ENCODE measurements at regions not wholly inside any gene's neighbourhood (a gene's known extent, or its start where the extent isn't known, plus 50 kb on each side); places are given as distances from the start of the nearest gene placed in this dataset.
A peak's percentile ranks its signal among the peaks of the same experiment; 100 is the strongest.

DNA sequence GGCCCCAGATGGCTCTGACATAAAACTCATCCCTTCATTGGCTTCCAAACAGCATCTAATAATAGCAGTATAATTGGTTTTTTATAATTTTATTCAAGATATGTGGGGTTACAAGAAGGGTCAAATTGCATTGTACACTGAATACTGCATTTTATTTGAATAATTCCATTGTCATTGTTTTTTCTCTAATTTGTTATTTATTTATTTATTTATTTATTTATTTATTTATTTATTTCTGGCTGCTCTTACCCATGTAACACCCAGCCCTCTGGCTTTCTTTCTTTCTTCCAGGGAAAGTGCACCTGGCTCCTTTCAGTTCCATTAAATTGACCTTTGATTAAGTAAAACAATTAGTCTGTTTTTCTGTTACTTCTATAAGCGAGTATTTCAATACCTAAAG, 210.1 kb downstream of the CDH9 start:
- DNase-seq (ENCODE audit: low spot score) (no peak), ATAC-seq (no peak)

- no peak for ATAC-seq
Measured at GRCh38 chr5:26813235-26813634, 225.2 kb downstream of the CDH9 start.

DNA sequence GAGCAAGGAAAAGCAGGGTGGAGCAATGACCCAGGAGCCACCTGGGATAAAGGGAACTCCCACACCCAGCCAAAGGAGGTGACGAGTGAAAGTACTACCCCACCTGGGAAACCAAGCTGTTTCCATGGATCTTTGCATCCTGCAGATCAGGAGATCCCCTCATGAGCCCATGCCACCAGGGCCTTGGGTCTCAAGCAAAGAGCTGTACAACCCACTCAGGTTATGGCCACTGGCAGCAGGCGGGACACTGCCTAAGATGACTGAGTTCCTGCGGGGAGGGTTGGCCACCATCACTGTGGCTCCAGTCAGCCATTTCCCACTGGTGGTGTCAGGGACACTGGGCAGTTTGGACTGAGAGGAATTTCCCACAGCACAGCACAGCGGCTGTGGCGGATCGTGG, 225.7 kb downstream of the CDH9 start:
- ATAC-seq (no peak), DNase-seq (ENCODE audit: low spot score) (no peak)

More at GRCh38 chr5:26813235-26813634, 225.2 kb downstream of the CDH9 start:
- no peak for DNase-seq (ENCODE audit: low spot score)

GRCh38 chr5:26807231-26808199, 230.9 kb downstream of the CDH9 start:
- DNase-seq (ENCODE audit: low spot score): no peak
- no peak for ATAC-seq

DNA sequence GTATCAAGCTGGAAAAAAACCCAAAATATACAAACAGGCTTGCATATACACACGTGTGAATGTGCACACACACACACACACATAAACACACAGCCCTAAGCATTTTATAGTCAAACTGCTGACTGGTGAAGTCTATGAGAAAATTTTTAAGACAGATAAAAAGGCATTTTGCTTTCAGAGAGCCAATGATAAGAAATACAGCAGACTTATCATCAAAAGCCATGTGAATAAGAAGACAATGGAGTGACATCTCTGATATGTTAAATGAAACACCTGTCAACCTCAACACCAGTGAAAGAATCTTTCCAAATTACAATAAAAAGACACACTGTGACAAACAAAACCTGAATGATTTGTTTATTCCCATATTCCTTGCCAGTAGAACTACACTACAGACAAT, 233.3 kb downstream of the CDH9 start:
- ATAC-seq (no peak), DNase-seq (ENCODE audit: low spot score) (no peak)

- DNase-seq (ENCODE audit: low spot score) (no peak), ATAC-seq (no peak)
Measured at GRCh38 chr5:26802944-26803343, 235.4 kb downstream of the CDH9 start.

DNA sequence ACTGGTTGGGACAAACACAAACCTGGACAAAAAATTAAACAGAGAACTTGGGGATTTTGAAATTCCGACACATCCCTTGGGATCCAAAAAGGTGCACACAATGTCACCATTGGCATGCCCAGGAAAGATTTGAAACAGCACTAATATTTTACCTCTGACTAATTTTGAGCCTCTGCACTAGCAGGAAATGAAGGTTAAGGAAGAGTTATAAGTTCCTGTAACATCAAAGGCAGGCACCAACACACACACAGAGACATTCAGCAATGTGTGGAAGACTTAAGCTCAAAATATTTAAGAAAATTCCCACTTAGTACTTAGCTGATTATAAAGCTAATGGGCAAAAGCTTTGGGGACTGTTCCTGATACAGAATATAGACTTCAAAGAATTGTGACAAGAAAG, 247.0 kb downstream of the CDH9 start:
- DNase-seq (ENCODE audit: low spot score) (no peak), ATAC-seq (no peak)

DNA sequence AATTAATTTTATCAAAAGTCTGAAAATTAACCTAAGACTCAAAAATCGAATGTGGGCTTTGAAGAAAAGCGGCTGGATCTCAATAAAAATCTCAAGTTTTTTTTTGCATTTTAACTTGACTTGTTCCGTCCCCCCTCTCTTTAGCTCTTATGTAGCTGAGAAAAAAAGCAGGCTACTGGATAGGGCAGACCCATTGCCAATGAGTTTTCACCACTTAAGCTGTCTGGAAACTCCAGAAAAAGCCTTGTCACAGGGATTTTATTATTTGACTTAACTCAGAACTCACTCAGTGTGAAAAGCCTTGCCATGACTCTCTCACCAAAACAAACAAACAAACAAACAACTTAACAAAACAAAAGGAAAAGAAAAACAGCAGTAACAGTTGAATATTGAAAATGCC, 247.4 kb downstream of the CDH9 start:
- DNase-seq (ENCODE audit: low spot score) (no peak), ATAC-seq (no peak)

- no peak for DNase-seq (ENCODE audit: low spot score)
Measured at GRCh38 chr5:26763215-26763614, 275.2 kb downstream of the CDH9 start.

GRCh38 chr5:26761446-26761845, 276.9 kb downstream of the CDH9 start:
- no peak for ATAC-seq

More at GRCh38 chr5:26763215-26763614, 275.2 kb downstream of the CDH9 start:
- no peak for ATAC-seq

GRCh38 chr5:26761045-26761444, 277.3 kb downstream of the CDH9 start:
- no peak for ATAC-seq
- no peak for DNase-seq (ENCODE audit: low spot score)

More at GRCh38 chr5:26761446-26761845, 276.9 kb downstream of the CDH9 start:
- no peak for DNase-seq (ENCODE audit: low spot score)

GRCh38 chr5:26757941-26758340, 280.4 kb downstream of the CDH9 start:
- DNase-seq (ENCODE audit: low spot score): no peak
- no peak for ATAC-seq

DNA sequence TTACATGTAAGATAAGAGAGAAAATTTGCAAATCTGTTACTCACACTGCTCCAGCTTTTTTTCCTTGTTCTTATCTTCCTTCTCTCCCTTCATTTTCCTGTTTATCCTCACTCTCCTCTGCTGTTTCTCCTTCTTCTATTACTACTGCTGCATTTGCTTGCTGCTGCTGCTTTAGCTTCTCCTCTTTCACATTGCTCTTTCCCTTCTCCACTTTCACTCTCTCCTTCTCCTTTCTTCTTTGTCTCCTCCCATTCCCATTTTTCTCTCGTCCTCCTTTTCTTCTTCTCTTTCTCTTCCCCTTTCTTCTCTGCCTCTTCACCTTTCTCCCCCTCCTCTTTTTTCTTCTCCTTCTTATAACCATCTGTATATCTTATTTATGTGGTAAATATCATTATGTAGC, 288.6 kb downstream of the CDH9 start:
- ATAC-seq: no peak
- DNase-seq (ENCODE audit: low spot score): no peak

- no peak for ATAC-seq
- DNase-seq (ENCODE audit: low spot score): no peak
Measured at GRCh38 chr5:26740182-26740581, 298.2 kb downstream of the CDH9 start.

GRCh38 chr5:26737348-26738265, 300.8 kb downstream of the CDH9 start:
- DNase-seq (ENCODE audit: low spot score) (no peak), ATAC-seq (no peak)

DNA sequence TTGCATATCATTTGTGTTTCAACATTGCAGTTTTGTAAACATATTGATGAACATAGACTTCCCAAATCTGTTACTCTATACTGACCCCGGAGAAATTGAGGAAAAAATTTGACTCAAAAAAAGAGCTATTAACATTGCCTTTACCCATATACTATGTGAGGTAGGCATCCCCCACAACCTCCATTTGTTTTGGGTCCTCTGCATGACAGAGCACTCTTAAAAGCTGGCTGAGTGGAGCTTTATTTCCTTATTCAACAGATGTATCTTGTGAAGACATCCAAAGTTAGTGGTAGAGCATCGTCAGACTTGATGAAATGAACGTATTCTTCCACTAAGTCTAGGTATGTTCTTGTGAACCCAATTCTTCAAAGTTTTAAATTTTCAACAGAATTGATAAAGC, 310.5 kb downstream of the CDH9 start:
- DNase-seq (ENCODE audit: low spot score) (no peak), ATAC-seq (no peak)

- ATAC-seq (no peak), DNase-seq (ENCODE audit: low spot score) (no peak)
Measured at GRCh38 chr5:26719803-26720202, 318.6 kb downstream of the CDH9 start.

GRCh38 chr5:26700759-26701384, 337.5 kb downstream of the CDH9 start:
- DNase-seq (ENCODE audit: low spot score) (no peak), ATAC-seq (peak; percentile 67)

- no peak for ATAC-seq
- no peak for DNase-seq (ENCODE audit: low spot score)
Measured at GRCh38 chr5:26692952-26693351, 345.4 kb downstream of the CDH9 start.

GRCh38 chr5:26691486-26691885, 346.9 kb downstream of the CDH9 start:
- DNase-seq (ENCODE audit: low spot score) (no peak), ATAC-seq (no peak)

- no peak for ATAC-seq
- no peak for DNase-seq (ENCODE audit: low spot score)
Measured at GRCh38 chr5:26690511-26690910, 347.9 kb downstream of the CDH9 start.
